ENCODE measurements at regions not wholly inside any gene's neighbourhood (a gene's known extent, or its start where the extent isn't known, plus 50 kb on each side); places are given as distances from the start of the nearest gene placed in this dataset.

GRCh38 chr10:29918623-29919400 is 140.6 kb downstream of the JCAD start:
- H3K27ac ChIP-seq, result no peak overlapping the region
- TF ChIP-seq ZFX (IDR thresholded peaks at IDR 0.05; ENCODE audit: borderline replicate concordance) (no peak), CTCF (IDR thresholded peaks at IDR 0.05) (no peak)

GRCh38 chr10:29917311-29917710 is 142.1 kb downstream of the JCAD start:
- TF ChIP-seq CTCF (IDR thresholded peaks at IDR 0.05) (no peak), ZFX (IDR thresholded peaks at IDR 0.05; ENCODE audit: borderline replicate concordance) (no peak)
- H3K27ac ChIP-seq, result no peak overlapping the region

GRCh38 chr10:29916669-29917068 is 142.7 kb downstream of the JCAD start:
- H3K27ac ChIP-seq, result no peak overlapping the region
- no peak for TF ChIP-seq ZFX (IDR thresholded peaks at IDR 0.05; ENCODE audit: borderline replicate concordance)
- no peak for TF ChIP-seq CTCF (IDR thresholded peaks at IDR 0.05)

GRCh38 chr10:29914986-29915785 is 144.2 kb downstream of the JCAD start:
- H3K27ac ChIP-seq, result no peak overlapping the region
- no peak for TF ChIP-seq CTCF (IDR thresholded peaks at IDR 0.05)
- no peak for TF ChIP-seq ZFX (IDR thresholded peaks at IDR 0.05; ENCODE audit: borderline replicate concordance)

GRCh38 chr10:29908962-29909361 is 150.4 kb downstream of the JCAD start:
- no peak overlapping the region for H3K27ac ChIP-seq
- TF ChIP-seq CTCF (IDR thresholded peaks at IDR 0.05) (no peak), ZFX (IDR thresholded peaks at IDR 0.05; ENCODE audit: borderline replicate concordance) (no peak)

- no peak overlapping the region for H3K27ac ChIP-seq
- TF ChIP-seq ZFX (IDR thresholded peaks at IDR 0.05; ENCODE audit: borderline replicate concordance), result no peak
Measured at GRCh38 chr10:29900865-29901264, 158.5 kb downstream of the JCAD start.

- H3K27ac ChIP-seq, result no peak overlapping the region
- TF ChIP-seq ZFX (IDR thresholded peaks at IDR 0.05; ENCODE audit: borderline replicate concordance) (no peak), CTCF (IDR thresholded peaks at IDR 0.05) (no peak)
Measured at GRCh38 chr10:29897999-29898716, 161.2 kb downstream of the JCAD start.
